GM21528 (cell line): ENCODE measurements at regions not wholly inside any gene's neighbourhood (a gene's known extent, or its start where the extent isn't known, plus 50 kb on each side); places are given as distances from the start of the nearest gene placed in this dataset.
"Not testable (repeated sequence)": the region's sequence is repeated elsewhere in the genome, so short reads cannot be mapped to it uniquely, and the experiment has no call there.

Experiments used
- ATAC-seq: cut with Tn5 transposase; IDR thresholded peaks from one replicate; pipeline ENCODE4 v1.9.1; 2021; ENCODE audit warnings: mild to moderate bottlenecking, moderate library complexity; ENCODE audit not compliant: unreplicated experiment, low FRiP score

DNA sequence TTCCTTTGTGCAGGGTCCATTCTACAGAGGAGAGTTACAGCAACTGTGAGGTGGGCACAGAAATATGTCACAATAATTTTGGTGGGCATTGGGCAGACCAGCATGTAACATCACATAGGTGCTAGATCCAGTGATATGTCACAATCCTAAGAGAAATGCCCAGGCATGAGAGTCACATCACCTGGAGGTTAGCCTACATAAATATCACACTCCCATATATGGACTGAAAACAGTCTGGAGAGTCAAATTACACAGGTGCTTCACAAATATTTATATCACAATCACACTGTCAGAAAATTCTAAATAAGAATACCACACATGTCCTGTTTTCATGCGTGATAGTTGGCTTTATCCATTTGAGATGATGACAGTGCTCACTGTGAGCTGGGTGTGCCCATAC, 903.7 kb upstream of the AMELY start:
- no peak for ATAC-seq

GRCh38 chrY:7814361-7814760, 902.8 kb upstream of the AMELY start:
- no peak for ATAC-seq

GRCh38 chrY:7810359-7810758, 898.8 kb upstream of the AMELY start:
- no peak for ATAC-seq

GRCh38 chrY:7807516-7807870, 895.9 kb upstream of the AMELY start:
- ATAC-seq = no peak

GRCh38 chrY:7806592-7807515, 895.3 kb upstream of the AMELY start:
- ATAC-seq = no peak

DNA sequence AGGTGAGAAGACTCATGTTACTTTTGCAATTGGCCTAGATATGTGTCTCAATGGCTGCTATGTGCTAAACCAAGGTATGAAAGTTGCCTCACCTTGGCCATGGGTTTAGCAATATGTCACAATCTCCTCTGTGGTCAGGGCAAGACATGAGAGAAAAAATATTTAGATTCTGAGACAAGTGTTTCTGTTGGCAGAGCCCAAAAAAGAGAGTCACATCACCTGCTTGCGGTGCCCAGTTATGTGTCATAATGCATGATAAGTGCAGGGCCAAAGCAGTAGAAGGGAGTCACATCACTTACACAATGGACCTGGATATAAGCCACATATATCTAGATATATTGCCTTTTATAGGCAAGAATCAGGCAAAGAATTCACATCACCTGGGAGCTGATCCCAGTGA, 894.1 kb upstream of the AMELY start:
- no peak for ATAC-seq

DNA sequence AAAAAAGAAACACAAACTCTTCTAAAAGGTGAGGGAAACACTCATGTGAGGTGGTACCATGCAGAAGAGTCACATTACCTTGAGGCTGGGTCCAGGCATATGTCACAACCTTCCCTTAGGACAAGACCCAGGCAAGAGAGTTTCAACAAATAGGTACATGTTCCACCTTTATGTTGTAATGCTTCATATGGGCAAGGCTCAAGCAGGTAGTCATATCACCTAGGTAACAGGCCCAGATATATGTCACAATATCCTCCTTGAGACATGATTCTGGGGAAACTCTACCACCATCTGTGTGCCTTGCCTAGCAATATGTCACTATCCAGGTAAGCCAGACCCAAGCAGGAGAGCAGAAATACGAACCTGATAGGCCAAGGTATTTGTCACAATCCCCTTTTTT, 892.2 kb upstream of the AMELY start:
- ATAC-seq = no peak

GRCh38 chrY:7796128-7796527, 884.6 kb upstream of the AMELY start:
- no peak for ATAC-seq

DNA sequence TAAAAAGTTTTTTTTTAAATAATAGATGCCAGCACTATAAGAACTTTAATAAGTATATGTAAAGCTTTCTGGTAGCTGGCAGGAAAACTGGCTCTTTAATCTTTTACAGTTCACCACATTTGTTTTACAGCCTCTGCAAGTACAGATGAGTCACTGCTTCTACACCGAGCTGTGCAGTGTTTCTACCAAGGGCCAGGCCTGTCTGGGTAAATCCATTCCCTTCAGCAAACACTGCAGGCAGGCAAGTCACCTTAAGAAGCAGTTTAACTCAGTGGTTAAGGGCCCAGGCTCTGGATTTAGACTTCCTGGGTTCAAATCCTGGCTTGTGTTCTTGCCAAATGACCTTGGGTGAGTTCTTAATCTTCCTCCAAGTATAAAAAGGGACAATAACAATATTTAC, 882.9 kb upstream of the AMELY start:
- ATAC-seq = no peak

GRCh38 chrY:7793989-7794388, 882.4 kb upstream of the AMELY start:
- ATAC-seq = no peak

GRCh38 chrY:7792431-7792830, 880.9 kb upstream of the AMELY start:
- ATAC-seq = no peak

DNA sequence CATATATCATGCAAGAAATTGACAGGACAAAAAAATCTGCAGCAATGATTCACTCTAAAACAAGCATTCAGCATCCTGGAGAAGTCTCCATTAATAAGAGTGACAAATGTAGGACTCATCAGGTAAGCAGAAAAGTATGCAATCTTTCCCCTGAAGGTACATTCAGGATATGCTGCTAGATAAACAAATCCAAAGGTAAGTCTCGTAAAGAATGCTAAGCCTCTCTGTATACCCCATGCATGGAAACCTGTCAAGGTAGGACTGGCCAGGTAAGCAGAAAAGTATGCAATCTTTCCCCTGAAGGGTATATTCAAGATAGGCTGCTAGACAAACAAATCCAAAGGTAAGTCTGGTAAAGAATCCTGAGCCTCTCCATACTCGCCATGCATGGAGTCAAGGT, 869.9 kb upstream of the AMELY start:
- ATAC-seq = no peak

GRCh38 chrY:7775436-7775835, 863.9 kb upstream of the AMELY start:
- not testable (repeated sequence) for ATAC-seq

DNA sequence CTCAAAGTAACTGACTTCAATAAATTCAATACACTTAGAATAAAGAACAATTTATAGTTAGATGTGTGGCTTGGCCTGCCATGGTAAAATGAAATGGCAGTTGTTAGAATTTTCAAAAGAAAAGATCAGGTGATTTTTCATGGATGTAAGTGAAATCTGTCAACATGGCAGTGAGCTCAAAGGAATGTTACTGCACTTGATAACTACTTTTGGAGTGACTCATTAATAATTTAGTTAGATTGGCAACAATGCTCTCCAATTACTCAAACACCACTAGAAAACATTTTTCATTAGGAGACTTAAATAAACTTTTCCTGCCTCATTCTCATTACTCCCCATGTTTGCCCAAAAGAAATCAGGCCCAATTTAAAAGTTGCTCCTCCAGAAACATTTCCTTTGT, 860.2 kb upstream of the AMELY start:
- no peak for ATAC-seq

- ATAC-seq = no peak
These were observed 858.3 kb upstream of the AMELY start for GRCh38 chrY:7769790-7770375.

DNA sequence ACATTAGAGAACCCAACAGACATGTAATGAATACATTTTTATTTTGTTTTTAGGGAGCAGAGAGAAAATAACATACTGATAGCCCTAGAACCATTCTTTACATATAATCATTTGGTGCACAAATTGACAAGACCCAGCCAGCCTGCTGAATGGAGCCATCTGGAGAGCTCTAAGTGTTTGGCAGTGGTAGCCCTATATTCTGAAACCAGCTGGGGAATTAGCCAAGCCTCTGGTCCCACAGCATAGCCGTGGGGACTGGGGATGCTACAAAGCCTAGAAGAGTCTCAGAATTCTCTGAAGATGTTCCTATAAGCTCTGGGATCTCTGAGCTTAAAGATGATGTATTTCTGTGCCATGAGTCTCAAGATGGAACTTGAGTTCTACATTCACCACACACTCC, 857.3 kb upstream of the AMELY start:
- ATAC-seq = no peak

DNA sequence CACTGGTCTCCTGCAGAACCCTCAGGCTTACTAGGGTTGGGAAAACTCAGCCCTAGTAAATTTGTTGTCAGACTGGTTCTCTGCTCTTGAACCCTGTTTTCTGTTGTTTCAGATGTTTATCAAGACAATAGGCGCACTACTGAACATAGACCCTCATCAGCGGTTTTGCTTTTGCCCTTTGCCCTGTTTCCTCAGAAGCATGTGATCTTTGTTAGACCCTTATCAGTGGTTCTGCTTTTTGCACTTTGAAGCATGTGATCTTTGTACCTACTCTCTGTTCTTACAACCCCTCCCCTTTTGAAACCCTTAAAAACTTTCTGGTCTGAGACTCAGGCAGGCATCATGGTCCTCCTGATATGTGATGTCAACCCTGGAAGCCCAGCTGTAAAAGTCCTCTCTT, 842.2 kb upstream of the AMELY start:
- ATAC-seq = no peak

- no peak for ATAC-seq
These were observed 835.2 kb upstream of the AMELY start for GRCh38 chrY:7746781-7747180.

DNA sequence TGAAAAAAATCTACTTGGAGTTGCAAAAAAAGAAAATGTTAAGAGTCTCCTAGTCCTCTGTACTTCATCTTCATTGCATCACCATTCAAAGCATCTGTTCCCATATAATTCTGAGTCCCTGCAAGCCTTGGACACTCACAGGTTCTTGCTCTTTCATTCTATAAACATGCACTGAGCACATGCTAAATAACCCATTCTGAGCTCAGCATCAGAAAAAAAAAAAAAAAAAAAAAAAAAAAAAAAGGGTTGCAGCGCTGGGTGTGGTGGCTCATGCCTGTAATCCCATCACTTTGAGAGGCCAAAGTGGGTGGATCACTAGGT, 834.0 kb upstream of the AMELY start:
- no peak for ATAC-seq

DNA sequence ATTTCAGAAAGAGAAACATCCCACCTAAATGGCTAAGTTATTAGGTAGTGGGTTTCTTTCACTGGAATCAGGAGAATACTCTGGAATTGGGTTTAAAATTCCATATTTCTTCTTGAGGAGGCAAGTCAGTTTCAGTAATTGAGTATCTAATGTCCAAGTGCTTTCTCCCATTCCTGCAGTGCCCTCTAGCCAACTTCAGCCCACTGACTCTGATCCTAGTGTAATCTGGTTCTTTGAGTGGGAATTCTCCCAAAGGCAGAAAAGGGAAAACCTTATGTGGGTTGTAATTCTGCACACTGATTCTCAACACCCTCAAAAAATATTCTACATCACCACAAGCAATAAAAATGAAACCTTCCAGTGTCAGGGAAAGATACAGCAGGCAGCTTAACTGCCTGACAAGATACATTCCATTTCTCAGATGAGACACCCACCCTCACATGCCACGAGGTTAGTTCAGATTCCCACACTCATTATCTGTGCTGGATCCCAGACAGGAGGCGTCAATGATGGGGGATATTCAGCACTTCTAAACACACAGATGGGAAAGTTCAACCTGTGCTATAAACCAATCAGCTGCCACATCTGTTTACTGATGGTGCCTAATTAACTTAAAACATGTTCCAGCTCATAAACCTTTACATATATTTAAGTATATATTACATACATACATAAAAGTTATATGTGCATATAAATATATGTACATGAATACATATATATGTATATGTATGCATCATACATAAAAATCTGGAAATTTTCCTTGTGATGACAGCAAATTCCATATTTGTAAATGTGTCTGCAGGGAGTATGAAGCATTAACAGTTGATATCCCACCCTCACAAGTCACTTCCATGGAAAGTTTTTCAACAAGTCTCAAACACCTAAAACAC, 833.4 kb upstream of the AMELY start:
- ATAC-seq = no peak

DNA sequence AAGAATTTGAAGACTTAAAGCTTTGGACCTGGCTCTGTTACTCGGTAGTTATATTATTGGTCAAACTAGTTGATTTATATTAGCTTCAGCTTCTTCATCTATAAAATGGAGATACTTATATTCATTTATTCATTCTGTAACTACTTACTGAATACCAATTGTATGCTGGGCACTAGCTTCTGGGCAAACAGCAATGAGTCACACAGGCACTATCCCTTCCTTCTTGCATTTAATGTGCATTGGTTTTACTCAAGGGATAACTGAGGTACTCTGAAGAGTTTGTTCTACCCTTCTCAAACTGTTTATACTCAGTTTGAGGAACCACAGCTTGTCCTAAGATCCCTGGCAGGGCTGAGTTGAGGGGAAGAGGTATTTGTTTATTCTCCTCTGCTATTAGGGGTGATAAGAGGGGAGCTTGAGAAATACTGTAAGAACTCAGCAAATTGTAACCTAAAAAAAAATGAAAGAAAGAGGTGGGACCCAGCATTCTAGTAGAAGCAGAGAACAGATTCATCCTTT, 825.4 kb upstream of the AMELY start:
- no peak for ATAC-seq
